CD4-positive, alpha-beta T cell treated with Interleukin-21 for 1 hour (primary cell): ENCODE measurements at regions not wholly inside any gene's neighbourhood (a gene's known extent, or its start where the extent isn't known, plus 50 kb on each side); places are given as distances from the start of the nearest gene placed in this dataset.
"Not testable (repeated sequence)": the region's sequence is repeated elsewhere in the genome, so short reads cannot be mapped to it uniquely, and the experiment has no call there.

Experiments
- DNase-seq: peaks from one replicate; pipeline ENCODE4 v3.0.0-alpha.2; 2020

GRCh38 chr3:194189243-194189791 is 53.4 kb downstream of the HES1 start:
- DNase-seq, result no peak

- not testable (repeated sequence) for DNase-seq
Measured at GRCh38 chr3:194191850-194192249, 55.9 kb downstream of the HES1 start.

- DNase-seq, result no peak
Measured at GRCh38 chr3:194194051-194194756, 58.3 kb downstream of the HES1 start.

- no peak for DNase-seq
Measured at GRCh38 chr3:194194757-194195085, 58.8 kb downstream of the HES1 start.

- no peak for DNase-seq
Measured at GRCh38 chr3:194195611-194196010, 59.7 kb downstream of the HES1 start.

- DNase-seq, result no peak
Measured at GRCh38 chr3:194196876-194197275, 60.9 kb downstream of the HES1 start.

GRCh38 chr3:194197396-194197960 is 61.5 kb downstream of the HES1 start:
- DNase-seq, result no peak

GRCh38 chr3:194197981-194198695 is 62.2 kb downstream of the HES1 start:
- DNase-seq, result no peak

GRCh38 chr3:194198938-194199337 is 63.0 kb downstream of the HES1 start:
- DNase-seq, result no peak

GRCh38 chr3:194200422-194201081 is 64.6 kb downstream of the HES1 start:
- no peak for DNase-seq

GRCh38 chr3:194201953-194202666 is 66.2 kb downstream of the HES1 start:
- DNase-seq, result no peak

GRCh38 chr3:194203482-194204041 is 67.6 kb downstream of the HES1 start:
- peak; percentile 12 for DNase-seq

GRCh38 chr3:194204042-194204987 is 68.4 kb downstream of the HES1 start:
- DNase-seq, result no peak

GRCh38 chr3:194205675-194206133 is 69.8 kb downstream of the HES1 start:
- DNase-seq, result no peak

GRCh38 chr3:194206320-194206719 is 70.4 kb downstream of the HES1 start:
- DNase-seq, result no peak

- DNase-seq, result no peak
Measured at GRCh38 chr3:194208709-194209108, 72.8 kb downstream of the HES1 start.

- DNase-seq, result no peak
Measured at GRCh38 chr3:194212161-194212844, 76.4 kb downstream of the HES1 start.

GRCh38 chr3:194212845-194213331 is 76.9 kb downstream of the HES1 start:
- DNase-seq, result no peak

GRCh38 chr3:194215392-194215791 is 79.4 kb downstream of the HES1 start:
- no peak for DNase-seq
